ENCODE measurements at regions not wholly inside any gene's neighbourhood (a gene's known extent, or its start where the extent isn't known, plus 50 kb on each side); places are given as distances from the start of the nearest gene placed in this dataset.
"Not testable (repeated sequence)": the region's sequence is repeated elsewhere in the genome, so short reads cannot be mapped to it uniquely, and the experiment has no call there.

GRCh38 chr5:82971034-82971806 lies 106.0 kb downstream of the TMEM167A start:
- not testable (repeated sequence) for H3F3A ChIP-seq (ENCODE audit: low read depth); H3K9me2 ChIP-seq (replicated peaks; ENCODE audit: low read depth, low read length); H3K79me2 ChIP-seq (ENCODE audit: insufficient read depth, low read length); H4K20me1 ChIP-seq (ENCODE audit: insufficient read depth, low read length, poor library complexity, severe bottlenecking); H3K4me3 ChIP-seq (ENCODE audit: low read length, poor library complexity, severe bottlenecking); H3K9ac ChIP-seq (ENCODE audit: low read depth, low read length, poor library complexity, severe bottlenecking); H3K4me2 ChIP-seq (ENCODE audit: low read depth, low read length, poor library complexity, severe bottlenecking); H3K4me1 ChIP-seq (ENCODE audit: insufficient read depth, low read length, poor library complexity, severe bottlenecking); H3K27me3 ChIP-seq (ENCODE audit: insufficient read depth, low read length, poor library complexity, severe bottlenecking); H2AFZ ChIP-seq (ENCODE audit: low read length); H3K36me3 ChIP-seq (ENCODE audit: insufficient read depth, low read length)
- peaks cover 14% of the 10 kb centered on the region; the same call in 1 of the 2 replicates for H3K9me3 ChIP-seq (ENCODE audit: insufficient read depth, low read depth, low read length)

GRCh38 chr5:82969221-82969976 lies 107.8 kb downstream of the TMEM167A start:
- H4K20me1 ChIP-seq (ENCODE audit: insufficient read depth, low read length, poor library complexity, severe bottlenecking); H3K4me1 ChIP-seq (ENCODE audit: insufficient read depth, low read length, poor library complexity, severe bottlenecking); H3K9me3 ChIP-seq (ENCODE audit: insufficient read depth, low read depth, low read length); H3K4me3 ChIP-seq (ENCODE audit: low read length, poor library complexity, severe bottlenecking); H2AFZ ChIP-seq (ENCODE audit: low read length); H3K4me2 ChIP-seq (ENCODE audit: low read depth, low read length, poor library complexity, severe bottlenecking); H3K36me3 ChIP-seq (ENCODE audit: insufficient read depth, low read length); H3K79me2 ChIP-seq (ENCODE audit: insufficient read depth, low read length); H3F3A ChIP-seq (ENCODE audit: low read depth); H3K27me3 ChIP-seq (ENCODE audit: insufficient read depth, low read length, poor library complexity, severe bottlenecking); H3K9me2 ChIP-seq (replicated peaks; ENCODE audit: low read depth, low read length); H3K9ac ChIP-seq (ENCODE audit: low read depth, low read length, poor library complexity, severe bottlenecking): not testable (repeated sequence)

GRCh38 chr5:82967072-82967471 lies 110.1 kb downstream of the TMEM167A start:
- H4K20me1 ChIP-seq (ENCODE audit: insufficient read depth, low read length, poor library complexity, severe bottlenecking): no peaks in the 10 kb centered on the region
- no peaks in the 10 kb centered on the region for H3K9me2 ChIP-seq (replicated peaks; ENCODE audit: low read depth, low read length)
- no peak overlapping the region for H3K4me2 ChIP-seq (ENCODE audit: low read depth, low read length, poor library complexity, severe bottlenecking)
- H3K9me3 ChIP-seq (ENCODE audit: insufficient read depth, low read depth, low read length): no peaks in the 10 kb centered on the region
- H3K27me3 ChIP-seq (ENCODE audit: insufficient read depth, low read length, poor library complexity, severe bottlenecking): no peaks in the 10 kb centered on the region
- no peak overlapping the region for H3K9ac ChIP-seq (ENCODE audit: low read depth, low read length, poor library complexity, severe bottlenecking)
- TF ChIP-seq CTCF (conservative IDR thresholded peaks at IDR 0.05; ENCODE audit: low read length): no peak
- TF ChIP-seq EZH2phosphoT487 (IDR thresholded peaks at IDR 0.05; ENCODE audit: borderline replicate concordance): no peak
- 0 out of 2 replicates have a peak overlapping the region, but pooled peaks have one; percentile 28 for H2AFZ ChIP-seq (ENCODE audit: low read length)
- no peaks in the 10 kb centered on the region for H3K36me3 ChIP-seq (ENCODE audit: insufficient read depth, low read length)
- no peaks in the 10 kb centered on the region for H3F3A ChIP-seq (ENCODE audit: low read depth)
- H3K4me1 ChIP-seq (ENCODE audit: insufficient read depth, low read length, poor library complexity, severe bottlenecking): no peaks in the 10 kb centered on the region
- no peak overlapping the region for H3K4me3 ChIP-seq (ENCODE audit: low read length, poor library complexity, severe bottlenecking)
- H3K79me2 ChIP-seq (ENCODE audit: insufficient read depth, low read length): no peaks in the 10 kb centered on the region

- Histone ChIP-seq H3K4me1 (ENCODE audit: insufficient read depth, low read length, poor library complexity, severe bottlenecking) (no peaks in the 10 kb centered on the region), H3K4me3 (ENCODE audit: low read length, poor library complexity, severe bottlenecking) (no peak overlapping the region), H3K27me3 (ENCODE audit: insufficient read depth, low read length, poor library complexity, severe bottlenecking) (no peaks in the 10 kb centered on the region), H3K36me3 (ENCODE audit: insufficient read depth, low read length) (no peaks in the 10 kb centered on the region), H3K79me2 (ENCODE audit: insufficient read depth, low read length) (no peaks in the 10 kb centered on the region), H2AFZ (ENCODE audit: low read length) (no peak overlapping the region), H4K20me1 (ENCODE audit: insufficient read depth, low read length, poor library complexity, severe bottlenecking) (no peaks in the 10 kb centered on the region), H3K9me3 (ENCODE audit: insufficient read depth, low read depth, low read length) (peaks cover 3% of the 10 kb centered on the region; the same call in 1 of the 2 replicates), H3K4me2 (ENCODE audit: low read depth, low read length, poor library complexity, severe bottlenecking) (no peak overlapping the region), H3F3A (ENCODE audit: low read depth) (no peaks in the 10 kb centered on the region), H3K9me2 (replicated peaks; ENCODE audit: low read depth, low read length) (no peaks in the 10 kb centered on the region), H3K9ac (ENCODE audit: low read depth, low read length, poor library complexity, severe bottlenecking) (no peak overlapping the region)
- no peak for TF ChIP-seq EZH2phosphoT487 (IDR thresholded peaks at IDR 0.05; ENCODE audit: borderline replicate concordance)
- no peak for TF ChIP-seq CTCF (conservative IDR thresholded peaks at IDR 0.05; ENCODE audit: low read length)
Measured at GRCh38 chr5:82959466-82959865, 117.7 kb downstream of the TMEM167A start.

Measured in Loucy (cell line).